H1 (cell line): ENCODE measurements at regions not wholly inside any gene's neighbourhood (a gene's known extent, or its start where the extent isn't known, plus 50 kb on each side); places are given as distances from the start of the nearest gene placed in this dataset.
"Not testable (repeated sequence)": the region's sequence is repeated elsewhere in the genome, so short reads cannot be mapped to it uniquely, and the experiment has no call there.

Source experiments
- CREB1 ChIP-seq: IDR thresholded peaks from 2 replicates; pipeline ENCODE4 v1.6.1; 2012; ENCODE audit warnings: inconsistent platforms
- CTCF ChIP-seq, 3 experiments: IDR thresholded peaks; 1 replicate in 2 of 3; 2 replicates in 1 of 3; pipeline versions ENCODE4 v1.5.1 to v1.6.1; 2011; ENCODE audit warnings: low read length in 3 of 3, mild to moderate bottlenecking in 3 of 3, inconsistent platforms in 2 of 3, low read depth in 1 of 3, moderate library complexity in 1 of 3; ENCODE audit not compliant: insufficient read depth in 1 of 3; ENCODE audit errors: control extremely low read depth in 1 of 3
- EGR1 ChIP-seq: IDR thresholded peaks from 2 replicates; pipeline ENCODE4 v1.6.1; 2011; ENCODE audit warnings: low read depth, low read length, borderline replicate concordance
- EP300 ChIP-seq, 2 experiments: IDR thresholded peaks; 1 replicate in 1 of 2; 2 replicates in 1 of 2; pipeline ENCODE4 v1.6.1; 2011 to 2012; ENCODE audit warnings: low read depth in 2 of 2, low read length in 2 of 2, mild to moderate bottlenecking in 2 of 2, borderline replicate concordance in 1 of 2, inconsistent platforms in 1 of 2, moderate library complexity in 1 of 2
- EZH2 ChIP-seq: fragments of 200-600 bp; sonication (generic); IDR thresholded peaks from 2 replicates; pipeline ENCODE4 v1.7.1; 2012; ENCODE audit warnings: low read depth, mild to moderate bottlenecking, moderate library complexity, low read length, inconsistent platforms; ENCODE audit not compliant: severe bottlenecking
- FOSL1 ChIP-seq: IDR thresholded peaks from 2 replicates; pipeline ENCODE4 v1.6.1; 2011; ENCODE audit warnings: mild to moderate bottlenecking, low read depth, low read length, moderate library complexity; ENCODE audit not compliant: insufficient read depth
- MAFK ChIP-seq: IDR thresholded peaks from 2 replicates; pipeline ENCODE4 v1.6.1; 2012; ENCODE audit warnings: low read depth, mild to moderate bottlenecking, improper control_type of control experiment, low read length
- RBBP5 ChIP-seq: IDR thresholded peaks from 2 replicates; pipeline ENCODE4 v1.7.1; 2012; ENCODE audit warnings: low read depth, mild to moderate bottlenecking, inconsistent platforms, low read length, moderate library complexity, borderline replicate concordance
- RFX5 ChIP-seq: IDR thresholded peaks from 2 replicates; pipeline ENCODE4 v1.6.1; 2011; ENCODE audit warnings: low read depth, low read length, improper control_type of control experiment, borderline replicate concordance
- RXRA ChIP-seq: IDR thresholded peaks from 2 replicates; pipeline ENCODE4 v1.6.1; 2011; ENCODE audit warnings: low read depth, mild to moderate bottlenecking, low read length, moderate library complexity; ENCODE audit not compliant: insufficient read depth
- SIN3A ChIP-seq, 2 experiments: IDR thresholded peaks in 1 of 2; conservative IDR thresholded peaks in 1 of 2; 2 replicates each; pipeline ENCODE4 v1.6.1; 2011 to 2012; ENCODE audit warnings: low read length in 2 of 2, improper control_type of control experiment in 1 of 2, low read depth in 1 of 2, mild to moderate bottlenecking in 1 of 2
- TAF7 ChIP-seq: optimal IDR thresholded peaks from 2 replicates; pipeline ENCODE3; 2011; ENCODE audit warnings: low read depth, mild to moderate bottlenecking, inconsistent platforms, low read length, moderate library complexity, borderline replicate concordance

- not testable (repeated sequence) for TF ChIP-seq FOSL1; EGR1; RFX5; EZH2; RXRA; SIN3A (conservative IDR thresholded peaks at IDR 0.05 in 1 of 2, IDR thresholded peaks at IDR 0.05 in 1 of 2; ENCODE audit: low read depth in 1 of 2, low read length in 2 of 2); CTCF (IDR thresholded peaks at IDR 0.05; ENCODE audit: control extremely low read depth in 1 of 3, insufficient read depth in 1 of 3, low read depth in 1 of 3, low read length in 3 of 3); RBBP5; MAFK; EP300 (IDR thresholded peaks at IDR 0.05; ENCODE audit: borderline replicate concordance in 1 of 2, low read depth in 2 of 2, low read length in 2 of 2); CREB1; TAF7
Observed at GRCh38 chr4:83903740-83904139, 367.8 kb downstream of the GPAT3 start.
